Stomach (tissue), 4 donors: ENCODE measurements at regions not wholly inside any gene's neighbourhood (a gene's known extent, or its start where the extent isn't known, plus 50 kb on each side); places are given as distances from the start of the nearest gene placed in this dataset.

Experiments used
- CTCF ChIP-seq, 7 experiments: fragments of 450-650 bp in 4 of 7; fragments of 200-600 bp in 3 of 7; sonication (generic) in 3 of 7; IDR thresholded peaks; one replicate each; pipeline ENCODE4 v1.5.1; 2016 to 2019; ENCODE audit warnings: antibody characterized with exemption in 7 of 7, control low read depth in 2 of 7, mild to moderate bottlenecking in 1 of 7
- EP300 ChIP-seq: sonication (generic); formaldehyde crosslinking; IDR thresholded peaks from one replicate; pipeline ENCODE4 v1.6.1; 2017; ENCODE audit warnings: antibody characterized with exemption
- POLR2A ChIP-seq, 4 donors: fragments of 450-650 bp; IDR thresholded peaks; one replicate each; pipeline ENCODE4 v1.6.1; 2016; ENCODE audit warnings: antibody characterized with exemption in 4 of 4, control low read depth in 2 of 4, mild to moderate bottlenecking in 1 of 4, moderate library complexity in 1 of 4

- TF ChIP-seq CTCF (IDR thresholded peaks at IDR 0.05) = no peak
- no peak for TF ChIP-seq POLR2A (IDR thresholded peaks at IDR 0.05)
- no peak for TF ChIP-seq EP300
Measured at GRCh38 chr4:22238742-22239141, 277.1 kb downstream of the ADGRA3 start.
